ENCODE measurements at regions not wholly inside any gene's neighbourhood (a gene's known extent, or its start where the extent isn't known, plus 50 kb on each side); places are given as distances from the start of the nearest gene placed in this dataset.

DNA sequence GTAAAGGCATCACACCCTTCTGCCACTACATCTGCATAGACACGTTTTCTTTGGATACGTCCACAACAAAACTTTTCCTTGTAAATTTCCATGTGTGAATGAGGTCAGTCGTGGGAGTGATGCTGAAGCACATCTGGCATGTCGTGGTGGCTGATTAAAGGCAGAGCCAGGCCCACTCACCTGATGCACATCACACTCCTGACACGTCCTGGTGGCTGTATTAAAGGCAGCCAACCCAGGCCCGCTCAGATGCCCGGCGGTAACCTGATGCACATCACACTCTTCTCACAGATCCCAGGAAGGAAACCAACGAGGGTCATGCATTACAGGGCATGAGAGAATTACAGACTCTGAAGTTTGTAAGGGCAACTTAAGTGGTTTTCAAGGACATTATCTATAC, 321.6 kb upstream of the B3GAT1 start:
- no peak for TF ChIP-seq POLR2AphosphoS5 (IDR thresholded peaks at IDR 0.05)
- TF ChIP-seq, protein P1, sequence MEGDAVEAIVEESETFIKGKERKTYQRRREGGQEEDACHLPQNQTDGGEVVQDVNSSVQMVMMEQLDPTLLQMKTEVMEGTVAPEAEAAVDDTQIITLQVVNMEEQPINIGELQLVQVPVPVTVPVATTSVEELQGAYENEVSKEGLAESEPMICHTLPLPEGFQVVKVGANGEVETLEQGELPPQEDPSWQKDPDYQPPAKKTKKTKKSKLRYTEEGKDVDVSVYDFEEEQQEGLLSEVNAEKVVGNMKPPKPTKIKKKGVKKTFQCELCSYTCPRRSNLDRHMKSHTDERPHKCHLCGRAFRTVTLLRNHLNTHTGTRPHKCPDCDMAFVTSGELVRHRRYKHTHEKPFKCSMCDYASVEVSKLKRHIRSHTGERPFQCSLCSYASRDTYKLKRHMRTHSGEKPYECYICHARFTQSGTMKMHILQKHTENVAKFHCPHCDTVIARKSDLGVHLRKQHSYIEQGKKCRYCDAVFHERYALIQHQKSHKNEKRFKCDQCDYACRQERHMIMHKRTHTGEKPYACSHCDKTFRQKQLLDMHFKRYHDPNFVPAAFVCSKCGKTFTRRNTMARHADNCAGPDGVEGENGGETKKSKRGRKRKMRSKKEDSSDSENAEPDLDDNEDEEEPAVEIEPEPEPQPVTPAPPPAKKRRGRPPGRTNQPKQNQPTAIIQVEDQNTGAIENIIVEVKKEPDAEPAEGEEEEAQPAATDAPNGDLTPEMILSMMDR (IDR thresholded peaks at IDR 0.05), result no peak
